RCC 7860 (cell line): ENCODE measurements at regions not wholly inside any gene's neighbourhood (a gene's known extent, or its start where the extent isn't known, plus 50 kb on each side); places are given as distances from the start of the nearest gene placed in this dataset.

ENCODE experiments used
- DNase-seq: peaks from one replicate; pipeline ENCODE4 v3.0.0-alpha.2; 2015; ENCODE audit warnings: low spot score
- FAIRE-seq: peaks from 2 replicates; lab custom pipeline; 2012; peaks lifted over from hg19 to GRCh38; lab: Jason Lieb, UNC

DNA sequence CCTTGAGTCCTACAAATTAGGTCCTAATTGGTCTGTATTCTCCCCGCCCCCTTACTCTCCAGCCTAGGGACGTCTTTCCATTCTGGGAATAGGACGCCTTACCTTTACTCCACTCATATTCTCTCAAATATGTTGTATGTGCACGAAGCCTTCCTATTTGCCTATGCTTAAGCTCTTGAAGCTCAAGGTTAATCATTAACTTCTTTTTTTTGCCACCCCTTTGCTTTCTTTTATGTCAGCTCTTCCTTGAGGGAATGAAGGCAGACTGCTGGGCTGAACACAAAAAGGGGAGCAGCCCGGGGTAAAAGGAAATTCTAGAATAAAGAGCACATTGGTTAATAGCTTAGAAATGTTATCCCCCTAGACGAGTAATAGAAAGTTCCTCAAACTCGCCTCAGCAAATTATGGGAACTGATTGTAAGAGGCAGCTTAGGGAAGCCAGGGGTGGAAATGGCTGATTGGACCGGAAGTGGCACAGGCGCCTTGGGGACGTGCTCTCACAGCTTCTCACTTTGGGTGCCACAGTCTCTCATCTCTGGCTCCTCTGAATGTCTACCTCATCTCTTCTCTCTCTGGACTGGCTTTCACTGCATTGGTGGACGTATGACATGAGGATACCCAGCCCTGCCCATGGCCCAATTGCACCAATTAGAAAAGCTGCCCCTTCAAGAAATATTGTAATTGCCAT, 122.3 kb upstream of the IL12B start:
- no peak for FAIRE-seq

DNA sequence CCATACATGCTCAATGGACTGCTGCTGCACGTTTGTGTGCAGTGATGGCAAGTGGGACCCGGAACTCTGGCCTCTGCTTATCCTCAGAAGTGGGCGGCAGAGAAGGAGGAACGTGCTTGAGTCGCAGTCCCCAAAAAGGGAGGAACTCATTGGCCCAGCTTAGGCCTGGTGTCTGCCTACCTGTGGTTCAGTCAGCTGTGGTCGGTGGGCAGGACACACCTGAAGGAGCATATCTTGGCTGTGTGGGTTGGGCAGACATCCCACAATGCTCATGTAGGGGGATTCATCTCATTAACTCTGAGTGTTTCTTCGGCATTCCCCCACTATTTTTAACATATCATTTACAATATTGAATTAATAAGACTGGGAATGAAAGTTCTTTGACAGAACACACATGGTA, 122.9 kb upstream of the IL12B start:
- no peak for FAIRE-seq
- DNase-seq: no peak

More for the DNA sequence above, 122.3 kb upstream of the IL12B start:
- DNase-seq: no peak

DNA sequence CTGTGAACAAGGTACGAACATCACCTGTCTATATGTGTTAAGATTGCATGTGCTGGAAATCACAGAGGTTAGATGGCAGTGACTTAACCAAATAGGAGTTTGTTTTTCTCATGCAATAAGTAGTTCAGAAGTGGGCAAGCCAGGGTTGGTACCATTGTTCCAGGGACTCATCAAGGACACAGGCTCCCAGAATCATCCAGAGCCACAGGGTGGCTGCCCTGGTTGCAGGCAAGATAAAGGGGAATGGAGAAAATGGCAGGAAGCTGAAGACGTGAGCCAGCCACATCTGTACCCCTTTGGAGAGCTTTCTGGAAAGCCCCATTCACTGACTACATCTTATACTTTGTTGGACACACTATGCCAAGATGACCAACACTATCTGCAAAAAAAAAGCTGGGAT, 126.0 kb upstream of the IL12B start:
- FAIRE-seq (no peak), DNase-seq (no peak)

DNA sequence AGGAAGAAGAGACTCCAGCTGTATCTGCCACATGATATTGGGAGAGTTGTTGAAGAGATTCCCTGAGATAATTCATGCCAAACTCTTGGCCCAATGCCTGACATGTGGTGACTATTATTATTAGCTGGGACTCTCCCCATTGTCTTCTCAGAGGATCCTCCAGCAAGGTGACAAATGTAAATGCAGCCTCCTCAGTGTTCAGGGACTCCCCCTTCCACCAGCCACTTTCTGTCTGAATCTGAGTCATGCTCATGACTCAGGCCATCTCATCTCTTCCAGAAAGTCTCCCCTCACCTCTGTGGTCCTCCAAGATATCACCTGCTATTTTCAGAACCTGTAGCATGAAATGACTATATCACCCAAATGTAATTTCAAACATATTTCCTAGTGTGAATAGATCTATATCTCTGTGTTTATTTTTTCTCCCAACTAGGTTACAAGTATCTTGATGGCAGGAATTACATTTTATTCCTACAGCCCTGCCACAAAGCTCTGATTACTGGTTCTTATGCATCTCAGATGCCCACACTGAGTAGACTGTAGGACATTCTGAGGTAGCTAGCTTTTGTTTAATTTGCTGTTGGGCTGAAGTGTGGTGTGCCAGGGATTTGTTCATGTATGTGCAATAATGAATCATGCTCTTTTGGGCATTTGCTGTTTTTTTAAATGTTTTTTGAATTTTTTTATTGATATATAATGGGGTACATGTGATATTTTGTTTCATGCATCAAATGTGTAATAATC, 126.6 kb upstream of the IL12B start:
- peak; percentile 76 for DNase-seq
- FAIRE-seq: peak; percentile 83

DNA sequence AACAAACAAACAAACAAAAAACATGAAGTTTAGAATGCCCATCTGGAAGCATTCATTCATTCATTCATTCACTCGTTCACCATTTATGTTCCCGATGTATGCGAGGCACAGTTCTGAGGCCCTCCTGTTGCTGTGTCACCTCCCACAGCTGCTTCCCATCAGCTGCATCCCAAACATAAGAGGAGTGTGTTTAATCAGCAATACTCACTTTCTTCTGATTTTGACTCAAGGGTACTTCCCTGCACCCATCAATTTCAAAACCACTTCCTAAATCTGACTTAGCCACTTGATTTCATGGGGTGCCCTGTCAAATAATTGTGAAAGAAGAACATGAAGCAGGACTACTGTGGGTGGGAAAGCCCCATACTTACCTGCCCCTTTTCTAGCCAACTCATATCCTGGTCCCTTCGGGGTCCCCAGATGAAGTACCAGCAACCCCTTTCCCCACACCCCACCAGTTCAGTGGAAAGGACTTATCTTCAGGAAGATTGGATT, 128.0 kb upstream of the IL12B start:
- DNase-seq (no peak), FAIRE-seq (no peak)

DNA sequence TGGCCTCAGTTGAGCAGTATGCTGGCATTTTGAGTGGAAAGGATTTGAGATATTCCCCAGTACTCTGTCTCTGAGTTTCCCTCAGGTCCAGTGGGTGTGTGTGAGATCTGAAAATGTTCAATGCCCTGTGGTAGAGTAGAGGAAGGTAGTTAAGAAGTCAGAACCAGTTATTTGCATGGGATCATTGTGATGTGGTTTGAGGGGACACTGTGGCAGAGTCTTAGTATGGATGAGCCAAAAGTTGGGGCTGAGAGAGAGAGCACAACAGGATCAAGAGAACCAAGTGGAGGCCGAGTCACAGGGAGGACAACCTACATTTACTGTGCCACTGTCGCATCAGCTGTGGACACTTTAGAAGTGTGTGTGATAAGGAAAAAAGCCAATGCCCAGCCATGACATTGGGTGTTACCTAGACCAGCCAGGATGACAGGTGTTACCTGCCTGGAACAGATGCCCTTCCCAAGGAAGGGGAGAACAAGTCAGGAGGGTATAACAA, 128.9 kb upstream of the IL12B start:
- FAIRE-seq: no peak
- DNase-seq: no peak

DNA sequence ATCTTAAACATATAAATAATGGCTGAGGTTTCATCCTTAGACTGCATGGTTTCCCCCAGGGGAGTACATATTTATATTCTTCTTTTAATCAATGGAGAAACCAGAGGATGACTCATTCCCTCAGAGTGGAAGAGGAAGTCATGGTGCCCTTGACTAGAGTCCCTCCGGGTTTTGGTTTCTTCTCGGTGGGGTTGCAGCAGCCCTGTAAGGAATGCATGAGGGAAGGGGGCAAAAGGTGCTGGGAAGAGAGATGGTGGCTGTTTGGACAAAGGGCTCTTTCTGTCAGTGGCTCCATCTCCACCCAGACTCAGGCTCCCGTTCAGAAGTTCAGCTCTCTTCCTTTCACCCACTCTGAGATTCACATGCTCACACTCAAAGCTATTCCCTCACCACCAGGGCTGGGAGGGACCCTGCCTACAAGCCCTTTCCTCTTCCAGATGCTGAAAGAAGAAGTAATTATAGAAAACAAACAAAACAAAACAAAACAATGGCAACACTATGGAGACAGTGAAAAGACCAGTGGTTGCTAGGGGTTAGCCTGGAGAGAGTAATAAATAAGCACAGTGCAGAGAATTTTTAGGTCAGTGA, 129.8 kb upstream of the IL12B start:
- FAIRE-seq (no peak), DNase-seq (no peak)

DNA sequence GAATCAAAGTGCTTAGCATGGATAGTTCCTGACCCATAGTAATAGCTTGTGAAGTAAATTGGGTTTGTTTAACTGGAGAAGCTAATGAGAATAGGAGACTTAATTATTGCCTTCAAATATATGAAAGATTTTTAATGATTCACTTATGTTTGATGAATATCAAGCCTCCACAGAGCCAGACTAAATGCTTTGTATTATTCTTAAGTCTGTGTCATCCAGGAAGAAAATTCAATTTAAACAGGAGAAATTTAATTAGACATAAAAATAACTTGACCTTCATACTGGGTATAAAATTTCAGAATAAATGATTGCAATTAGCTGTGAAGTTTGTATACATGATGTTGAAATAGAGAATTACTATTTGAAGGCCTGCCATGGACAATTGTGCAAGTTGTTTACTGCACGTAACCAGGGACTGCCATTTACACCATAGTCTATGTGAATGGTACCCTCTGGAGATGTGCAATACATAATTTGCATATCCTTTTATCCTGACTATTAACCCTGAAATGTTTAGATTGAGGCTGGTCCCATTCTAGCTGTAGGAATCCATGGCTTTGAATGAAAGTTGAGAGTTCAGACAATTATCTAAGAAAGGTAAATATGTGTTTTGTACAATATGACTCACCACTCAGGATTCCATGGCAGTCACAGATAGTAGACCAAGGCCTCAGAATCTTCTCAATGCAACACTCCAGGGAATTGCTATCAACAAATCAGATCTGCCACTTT, 133.5 kb upstream of the IL12B start:
- FAIRE-seq (peak; percentile 45), DNase-seq (peak; percentile 62)

DNA sequence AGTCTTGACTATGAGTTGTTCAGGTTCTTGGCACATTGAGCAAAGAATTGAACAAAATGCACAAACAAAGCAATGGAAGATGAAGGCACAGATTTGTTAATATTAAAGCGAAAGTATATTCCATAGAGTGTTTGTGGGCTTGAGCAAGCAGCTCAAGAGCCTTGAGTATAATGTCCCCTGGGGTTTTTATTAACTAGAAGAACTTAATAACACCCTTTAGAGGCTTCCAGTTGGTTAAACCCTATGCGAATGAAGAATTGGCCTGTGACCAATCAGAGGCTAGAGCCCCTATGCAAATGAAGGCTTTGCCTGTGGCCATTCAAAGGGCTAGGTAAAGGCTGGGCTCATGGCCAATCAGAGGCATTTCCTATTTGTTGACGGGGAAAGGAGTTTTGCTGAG, 135.3 kb upstream of the IL12B start:
- no peak for FAIRE-seq

DNA sequence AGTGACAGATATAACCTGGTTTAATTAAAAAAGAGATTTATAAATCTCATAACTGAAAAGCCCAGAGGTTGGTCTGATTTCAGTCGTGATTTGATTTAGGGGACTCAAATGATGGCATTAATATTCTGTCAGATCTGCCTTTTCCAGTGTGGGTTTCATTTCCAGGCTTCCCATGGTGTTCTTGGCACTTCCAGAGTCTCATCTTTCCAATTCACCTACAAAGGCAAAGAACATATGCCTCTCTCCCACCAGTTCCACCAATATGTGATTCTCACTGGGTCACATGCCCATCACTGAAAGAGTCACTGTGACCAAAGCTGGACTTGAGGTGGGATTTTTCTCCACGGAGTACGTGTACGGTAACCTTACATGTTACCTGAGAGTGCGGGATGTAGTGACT, 137.4 kb upstream of the IL12B start:
- DNase-seq (no peak), FAIRE-seq (no peak)

More for the DNA sequence above, 135.3 kb upstream of the IL12B start:
- no peak for DNase-seq

DNA sequence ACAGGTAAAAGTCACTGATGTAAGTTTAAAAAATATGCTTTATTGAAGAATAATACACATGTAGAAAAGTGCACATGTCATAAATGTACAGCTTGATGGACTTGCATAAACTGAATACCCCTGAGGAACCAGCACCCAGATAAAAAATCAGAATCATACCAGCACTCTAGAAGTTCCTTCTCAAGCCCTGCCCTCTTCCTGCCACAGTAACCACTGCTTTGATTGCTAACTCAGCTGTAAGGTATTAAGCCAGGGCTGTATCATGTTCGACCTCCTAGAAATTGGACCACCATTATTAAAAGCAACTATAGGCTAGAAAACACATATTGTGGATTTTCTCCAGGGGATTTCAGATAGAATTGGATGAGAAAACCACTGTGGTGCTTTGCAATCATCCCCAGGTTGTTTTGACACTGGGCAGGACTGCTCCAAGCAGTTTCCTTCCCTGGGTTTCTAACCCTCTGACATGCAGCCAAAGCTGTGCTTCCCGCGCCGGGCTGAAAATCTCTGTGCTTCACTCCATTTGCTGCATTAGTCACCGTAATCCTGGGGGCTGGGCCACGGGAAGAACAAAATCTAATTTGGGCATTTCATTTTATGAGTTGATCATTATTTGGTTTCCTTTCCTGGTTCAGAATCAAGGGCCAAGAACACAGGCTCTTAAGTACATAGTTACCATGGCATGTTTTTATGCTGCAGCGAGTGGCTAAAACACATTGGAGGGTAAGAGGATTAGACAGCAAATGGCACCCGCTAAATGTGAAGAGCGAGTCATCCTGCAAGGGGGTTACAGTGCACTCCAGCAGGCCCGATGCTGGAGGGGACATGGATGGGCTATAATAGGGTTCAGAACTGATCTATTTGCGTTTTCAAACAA, 139.4 kb upstream of the IL12B start:
- FAIRE-seq: no peak
- DNase-seq: no peak

DNA sequence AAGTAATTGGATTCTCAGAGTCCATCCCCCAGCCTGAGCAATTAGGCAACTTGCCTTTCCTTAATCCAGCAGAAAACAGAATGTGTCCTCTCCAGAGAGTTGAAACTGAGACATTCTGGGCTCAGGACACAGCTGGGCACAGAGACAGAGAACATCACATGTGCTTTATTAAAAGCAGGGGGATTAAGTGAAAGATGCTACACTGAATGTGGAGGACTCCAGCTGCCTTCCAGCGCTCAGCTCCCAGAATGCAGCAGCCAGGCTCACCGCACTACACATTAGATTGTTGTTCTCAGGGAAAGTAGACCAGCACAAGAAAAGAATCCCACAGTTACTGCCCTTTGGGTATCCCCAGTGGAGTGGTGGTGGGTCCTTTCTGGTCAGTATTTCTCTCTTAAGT, 141.6 kb upstream of the IL12B start:
- FAIRE-seq (no peak), DNase-seq (no peak)

DNA sequence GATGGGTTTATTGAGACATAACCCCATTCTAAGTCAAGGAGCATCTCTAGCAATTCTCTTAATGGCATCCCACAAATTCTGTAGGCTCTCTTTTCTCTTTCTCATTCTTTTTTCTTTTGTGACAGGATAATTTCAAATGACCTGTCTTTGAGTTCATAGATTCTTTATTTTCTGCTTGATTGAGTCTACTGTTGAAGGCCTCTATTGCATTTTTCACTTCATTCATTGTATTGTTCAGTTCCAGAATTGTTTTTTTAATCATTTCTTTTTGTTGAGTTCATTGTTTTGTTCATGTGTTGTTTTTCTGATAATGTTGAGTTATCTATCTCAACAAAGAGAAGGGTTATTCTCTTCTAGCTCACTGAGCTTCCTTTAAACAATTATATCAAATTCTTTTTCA, 144.7 kb upstream of the IL12B start:
- DNase-seq: no peak

DNA sequence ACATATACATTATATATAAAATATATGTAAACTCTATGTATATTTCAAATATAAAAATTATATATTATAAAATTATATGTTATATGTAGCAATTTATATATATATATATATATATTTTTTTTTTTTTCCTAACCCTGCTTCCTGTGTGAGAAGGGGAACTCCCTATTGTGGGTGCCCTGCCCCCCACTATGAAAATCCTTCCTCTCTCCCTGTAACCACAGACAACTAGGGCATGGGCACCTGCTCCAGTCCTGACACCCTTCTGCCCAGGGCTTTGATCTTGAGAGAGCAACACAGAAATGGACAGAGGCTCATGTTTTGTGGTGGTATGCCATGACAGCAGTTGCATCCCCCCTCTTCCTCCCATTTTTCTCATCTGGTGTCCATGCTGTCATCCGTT, 148.7 kb upstream of the IL12B start:
- FAIRE-seq: no peak
- DNase-seq: no peak

More for the DNA sequence above, 144.7 kb upstream of the IL12B start:
- no peak for FAIRE-seq

DNA sequence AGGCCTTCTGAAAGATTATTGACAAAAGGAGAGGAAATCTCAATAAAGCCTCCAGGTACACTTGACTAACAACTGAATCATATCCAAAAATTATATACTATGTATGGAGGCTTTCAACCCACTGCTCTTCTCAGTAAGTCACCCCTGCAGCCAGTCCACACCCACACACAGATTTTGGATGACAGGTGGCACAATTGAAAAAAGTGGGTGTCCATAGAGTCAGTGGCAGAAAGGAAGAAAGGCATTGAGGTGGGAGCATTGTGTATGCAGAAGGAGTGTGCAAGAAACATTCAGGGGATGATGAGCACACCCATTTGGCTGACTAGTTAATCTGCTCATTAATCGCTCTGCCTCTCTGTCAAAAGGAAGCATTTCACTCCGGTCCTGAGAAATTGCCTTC, 150.6 kb upstream of the IL12B start:
- DNase-seq (no peak), FAIRE-seq (no peak)

DNA sequence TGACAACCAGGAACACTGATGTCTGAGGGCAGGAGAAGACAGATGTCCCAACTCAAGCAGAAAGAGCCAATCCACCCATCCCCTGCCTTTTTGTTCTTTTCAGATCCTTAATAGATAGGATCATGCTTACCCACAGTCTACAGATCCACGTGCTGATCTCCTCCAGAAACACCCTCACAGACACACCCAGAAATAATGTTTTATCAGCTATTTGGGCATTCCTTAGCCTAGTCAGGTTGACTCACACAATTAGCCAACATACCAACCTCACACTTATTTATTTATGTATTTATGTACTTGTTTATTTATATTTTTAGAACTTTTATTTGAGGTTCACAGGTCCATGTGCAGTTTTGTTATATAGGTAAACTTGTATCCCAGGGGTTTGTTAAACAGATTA, 151.5 kb upstream of the IL12B start:
- FAIRE-seq (no peak), DNase-seq (no peak)

DNA sequence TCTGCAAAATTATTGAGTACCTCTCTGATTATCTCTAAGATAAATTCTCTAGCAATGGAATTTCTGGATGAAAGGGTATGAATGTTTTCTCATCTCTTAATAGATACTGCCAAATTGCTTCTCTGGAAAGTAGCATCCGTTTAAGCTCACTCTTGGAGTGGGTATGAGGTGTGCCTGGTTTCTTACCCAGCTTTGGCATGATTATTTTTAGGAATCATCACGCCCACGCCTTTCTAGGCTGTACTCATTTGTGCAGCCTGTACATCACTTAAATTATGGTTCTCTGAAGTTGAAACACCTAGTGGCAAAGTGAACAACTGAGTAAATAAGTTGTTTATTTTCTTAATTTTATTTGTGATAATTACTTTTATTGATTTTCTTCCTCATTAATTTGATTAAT, 156.5 kb upstream of the IL12B start:
- FAIRE-seq (no peak), DNase-seq (no peak)

DNA sequence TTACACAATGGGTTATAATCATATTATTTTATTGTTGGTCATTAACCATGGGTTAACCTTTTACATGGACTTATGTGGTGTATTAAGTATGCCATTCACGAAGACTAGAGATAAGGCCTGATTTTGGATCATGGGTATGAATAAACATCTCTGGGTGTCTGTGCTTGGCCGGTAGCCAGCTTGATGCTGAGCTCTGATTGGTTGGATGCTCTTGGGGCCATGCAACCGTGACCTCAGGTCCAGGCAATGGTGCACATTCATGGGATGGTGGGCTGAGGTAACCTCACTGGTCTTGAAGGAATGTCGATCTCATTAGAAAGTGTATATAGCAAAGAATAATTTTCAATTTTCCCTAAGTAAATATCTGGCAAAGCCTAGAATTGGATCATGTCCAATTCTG, 158.2 kb upstream of the IL12B start:
- DNase-seq: no peak
- no peak for FAIRE-seq

DNA sequence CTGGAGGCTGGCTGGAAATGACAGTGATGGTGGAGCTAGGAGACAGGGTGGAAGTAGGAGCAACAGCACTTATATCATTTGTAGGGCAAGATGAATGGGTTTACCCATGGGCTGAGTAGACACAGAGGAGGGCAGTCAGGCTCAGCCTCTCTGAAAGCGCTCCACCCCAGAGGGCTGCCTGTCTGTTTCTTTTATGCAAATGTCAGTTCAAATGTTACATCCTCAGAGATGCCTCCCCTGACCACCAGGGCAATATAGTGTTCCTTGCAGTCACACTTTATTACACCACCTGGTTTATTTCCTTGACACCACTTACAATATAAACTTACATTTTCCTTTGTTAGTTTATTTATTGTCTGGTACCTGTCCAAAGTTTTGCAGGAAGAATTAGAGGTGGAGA, 159.5 kb upstream of the IL12B start:
- DNase-seq (no peak), FAIRE-seq (no peak)

DNA sequence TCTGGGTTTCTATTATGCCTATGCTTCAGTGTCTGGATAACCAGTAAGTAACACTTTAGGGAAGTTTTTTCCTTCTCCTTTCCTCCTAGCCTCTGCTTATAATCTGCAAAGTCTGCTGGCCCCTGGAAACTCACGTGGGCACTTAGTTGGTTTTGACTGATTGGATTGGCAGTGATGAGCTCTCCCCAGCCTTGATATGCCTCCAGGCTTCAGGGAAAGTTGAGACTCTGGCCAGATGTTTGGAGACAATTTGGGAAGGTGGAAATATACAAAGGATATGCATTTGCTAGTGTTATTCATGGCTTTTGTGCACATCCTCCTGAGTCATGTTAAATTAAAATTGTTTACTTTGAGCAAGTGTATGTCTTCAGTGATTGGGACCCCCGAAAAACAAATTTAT, 160.2 kb upstream of the IL12B start:
- no peak for DNase-seq
- FAIRE-seq: no peak
